Neural progenitor cell (in vitro differentiated cells): ENCODE measurements at regions not wholly inside any gene's neighbourhood (a gene's known extent, or its start where the extent isn't known, plus 50 kb on each side); places are given as distances from the start of the nearest gene placed in this dataset.

Experiments
- DNase-seq: peaks from one replicate; pipeline ENCODE4 v3.0.0-alpha.2; 2016; ENCODE audit warnings: low spot score
- H2AFZ ChIP-seq: fragments of 200-600 bp; sonication (generic); replicated peaks from 2 replicates; pipeline ENCODE4 v1.6.1; 2016; ENCODE audit warnings: antibody characterized with exemption
- H3F3A ChIP-seq: fragments of 200-600 bp; sonication (generic); 2 replicates; pipeline ENCODE4 v1.6.1; 2016; ENCODE audit warnings: antibody characterized with exemption, low read depth
- H3K27ac ChIP-seq: fragments of 200-600 bp; sonication (generic); 2 replicates; pipeline ENCODE4 v1.5.1; 2016; ENCODE audit warnings: mild to moderate bottlenecking
- H3K27me3 ChIP-seq: fragments of 200-600 bp; sonication (generic); 2 replicates; pipeline ENCODE4 v1.6.1; 2016; ENCODE audit warnings: mild to moderate bottlenecking, moderate library complexity
- H3K36me3 ChIP-seq: fragments of 200-600 bp; sonication (generic); 2 replicates; pipeline ENCODE4 v1.5.1; 2016
- H3K4me1 ChIP-seq: fragments of 200-600 bp; sonication (generic); 2 replicates; pipeline ENCODE4 v1.6.1; 2016; ENCODE audit warnings: mixed run types
- H3K4me2 ChIP-seq: fragments of 200-600 bp; sonication (generic); 2 replicates; pipeline ENCODE4 v1.6.1; 2016
- H3K4me3 ChIP-seq: fragments of 200-600 bp; sonication (generic); 2 replicates; pipeline ENCODE4 v1.5.1; 2016
- H3K79me2 ChIP-seq: fragments of 200-600 bp; sonication (generic); 2 replicates; pipeline ENCODE4 v1.6.1; 2016; ENCODE audit warnings: low read depth
- H3K9ac ChIP-seq: fragments of 200-600 bp; sonication (generic); 2 replicates; pipeline ENCODE4 v1.6.1; 2016
- H3K9me3 ChIP-seq: fragments of 200-600 bp; sonication (generic); 2 replicates; pipeline ENCODE4 v1.5.1; 2016; ENCODE audit warnings: low read depth
- H4K20me1 ChIP-seq: fragments of 200-600 bp; sonication (generic); 2 replicates; pipeline ENCODE4 v1.6.1; 2016; ENCODE audit warnings: low read depth
- H3K27ac Mint-ChIP-seq: 3 replicates; pipeline ENCODE4 v1.8.0; 2021; ENCODE audit warnings: mixed read lengths
- H3K27me3 Mint-ChIP-seq: 2 replicates; pipeline ENCODE4 v1.8.0; 2022; ENCODE audit warnings: low read depth, mild to moderate bottlenecking, inconsistent platforms, moderate library complexity, mixed read lengths; ENCODE audit not compliant: insufficient read depth
- H3K36me3 Mint-ChIP-seq: 3 replicates; pipeline ENCODE4 v1.8.0; 2021; ENCODE audit warnings: mixed read lengths
- H3K4me1 Mint-ChIP-seq: 3 replicates; pipeline ENCODE4 v1.8.0; 2021; ENCODE audit warnings: mixed read lengths
- H3K4me3 Mint-ChIP-seq: 3 replicates; pipeline ENCODE4 v1.8.0; 2021; ENCODE audit warnings: mild to moderate bottlenecking, moderate library complexity, mixed read lengths
- H3K9me3 Mint-ChIP-seq: 3 replicates; pipeline ENCODE4 v1.8.0; 2020; ENCODE audit warnings: mixed read lengths
- CTCF ChIP-seq: fragments of 200-600 bp; sonication (generic); IDR thresholded peaks from 2 replicates; pipeline ENCODE4 v1.5.1; 2017; ENCODE audit warnings: antibody characterized with exemption, mild to moderate bottlenecking
- EZH2 ChIP-seq: fragments of 200-600 bp; sonication (generic); IDR thresholded peaks from 2 replicates; pipeline ENCODE4 v1.6.1; 2017; ENCODE audit warnings: antibody characterized with exemption, mild to moderate bottlenecking, moderate library complexity
- EZH2phosphoT487 ChIP-seq: fragments of 200-600 bp; sonication (generic); IDR thresholded peaks from 2 replicates; pipeline ENCODE4 v1.6.1; 2017; ENCODE audit warnings: antibody characterized with exemption

DNA sequence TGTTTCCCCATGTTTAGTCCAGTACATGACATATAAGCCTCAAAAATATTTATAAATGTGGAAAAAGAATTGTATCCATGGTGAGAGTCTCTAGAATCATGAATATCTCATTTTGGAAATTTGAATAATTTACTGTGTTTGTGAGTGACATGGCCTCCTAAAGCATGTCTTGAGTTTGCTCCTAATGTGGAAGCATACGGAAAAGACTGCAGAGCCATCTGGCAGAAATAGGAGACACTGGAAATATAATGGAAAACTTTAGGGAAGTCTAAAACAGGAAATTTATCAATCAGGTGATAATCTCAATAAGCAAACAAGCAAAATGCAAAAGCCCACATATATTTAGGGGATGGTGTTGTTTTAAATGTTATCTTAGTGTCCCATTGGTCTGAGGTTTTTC is 465.0 kb downstream of the TDRD3 start:
- Mint-ChIP-seq H3K9me3 (peaks cover 11% of the 10 kb centered on the region), H3K27me3 (no peaks in the 10 kb centered on the region), H3K4me3 (no peak overlapping the region), H3K36me3 (no peaks in the 10 kb centered on the region), H3K4me1 (no peaks in the 10 kb centered on the region), H3K27ac (no peak overlapping the region)
- Histone ChIP-seq H3K4me2 (no peak overlapping the region), H2AFZ (no peak overlapping the region), H3K4me3 (no peak overlapping the region), H3K27me3 (no peaks in the 10 kb centered on the region), H3K4me1 (no peaks in the 10 kb centered on the region), H3K9ac (no peak overlapping the region), H4K20me1 (no peaks in the 10 kb centered on the region), H3K79me2 (no peaks in the 10 kb centered on the region), H3K9me3 (no peaks in the 10 kb centered on the region), H3F3A (no peaks in the 10 kb centered on the region), H3K27ac (no peak overlapping the region), H3K36me3 (no peaks in the 10 kb centered on the region)
- no peak for DNase-seq
- TF ChIP-seq EZH2phosphoT487 (no peak), EZH2 (no peak), CTCF (no peak)

DNA sequence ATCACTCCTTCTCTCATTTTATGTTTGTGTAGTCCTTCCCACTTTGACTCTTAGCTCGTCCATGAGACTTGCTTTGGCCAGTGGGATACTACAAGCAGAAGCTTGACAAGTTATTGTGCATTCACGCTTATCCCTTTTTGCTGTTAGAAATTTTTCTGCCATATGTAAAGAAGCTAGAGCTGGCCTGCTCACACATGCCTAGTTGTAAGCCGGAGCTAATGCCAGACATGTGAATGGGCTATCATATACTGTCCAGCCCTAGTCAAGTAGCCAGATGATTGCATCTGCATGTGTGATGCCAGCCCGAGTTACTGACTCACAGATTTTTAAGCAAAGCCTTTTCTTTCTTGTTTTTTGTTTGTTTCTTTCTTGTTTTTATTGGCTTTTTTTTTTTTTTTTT is 460.7 kb downstream of the TDRD3 start:
- H3K79me2 ChIP-seq = no peaks in the 10 kb centered on the region
- TF ChIP-seq CTCF (no peak), EZH2phosphoT487 (no peak), EZH2 (no peak)
- H3K27ac ChIP-seq = no peak overlapping the region
- no peaks in the 10 kb centered on the region for H3K9me3 ChIP-seq
- Mint-ChIP-seq H3K27me3 (no peaks in the 10 kb centered on the region), H3K36me3 (peaks cover 3% of the 10 kb centered on the region), H3K27ac (no peak overlapping the region), H3K9me3 (peaks cover 8% of the 10 kb centered on the region), H3K4me1 (no peaks in the 10 kb centered on the region), H3K4me3 (no peak overlapping the region)
- H3K9ac ChIP-seq = no peak overlapping the region
- DNase-seq = no peak
- no peak overlapping the region for H3K4me2 ChIP-seq
- no peaks in the 10 kb centered on the region for H3K4me1 ChIP-seq
- no peaks in the 10 kb centered on the region for H3F3A ChIP-seq
- no peak overlapping the region for H3K4me3 ChIP-seq
- H3K27me3 ChIP-seq = no peaks in the 10 kb centered on the region
- H2AFZ ChIP-seq = no peak overlapping the region
- H4K20me1 ChIP-seq = no peaks in the 10 kb centered on the region
- H3K36me3 ChIP-seq = no peaks in the 10 kb centered on the region

DNA sequence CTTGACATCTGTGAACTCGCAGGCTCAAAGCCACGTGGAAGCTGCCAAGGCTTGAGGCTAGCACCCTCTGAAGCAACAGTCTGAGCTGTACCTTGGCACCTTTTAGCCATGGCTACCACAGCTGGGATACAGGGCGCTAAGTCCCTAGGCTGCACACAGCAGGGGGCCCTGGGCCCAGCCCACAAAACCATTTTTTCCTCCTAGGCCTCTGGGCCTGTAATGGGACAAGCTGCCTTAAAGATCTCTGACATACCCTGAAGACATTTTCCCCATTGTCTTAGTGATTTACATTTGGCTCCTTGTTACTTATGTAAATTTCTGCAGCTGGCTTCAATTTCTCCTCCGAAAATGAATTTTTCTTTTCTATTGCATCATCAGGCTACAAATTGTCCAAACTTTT is 455.9 kb downstream of the TDRD3 start:
- Histone ChIP-seq H3K9ac (no peak overlapping the region), H3K27me3 (no peaks in the 10 kb centered on the region), H3K9me3 (no peaks in the 10 kb centered on the region), H2AFZ (no peak overlapping the region), H3K27ac (no peak overlapping the region), H3K36me3 (no peaks in the 10 kb centered on the region), H3K4me1 (no peaks in the 10 kb centered on the region), H4K20me1 (no peaks in the 10 kb centered on the region), H3K79me2 (no peaks in the 10 kb centered on the region), H3K4me2 (no peak overlapping the region), H3F3A (no peaks in the 10 kb centered on the region), H3K4me3 (no peak overlapping the region)
- H3K27me3 Mint-ChIP-seq = no peaks in the 10 kb centered on the region
- no peak overlapping the region for H3K27ac Mint-ChIP-seq
- peaks cover 16% of the 10 kb centered on the region for H3K9me3 Mint-ChIP-seq
- no peak overlapping the region for H3K4me3 Mint-ChIP-seq
- peaks cover 3% of the 10 kb centered on the region for H3K36me3 Mint-ChIP-seq
- no peak for TF ChIP-seq EZH2
- TF ChIP-seq CTCF = no peak
- TF ChIP-seq EZH2phosphoT487 = no peak
- H3K4me1 Mint-ChIP-seq = no peaks in the 10 kb centered on the region
- DNase-seq = no peak

GRCh38 chr13:60851378-60851777 is 454.4 kb downstream of the TDRD3 start:
- Histone ChIP-seq H3K9me3 (no peaks in the 10 kb centered on the region), H3F3A (no peaks in the 10 kb centered on the region), H2AFZ (no peak overlapping the region), H3K36me3 (no peaks in the 10 kb centered on the region), H3K27me3 (no peaks in the 10 kb centered on the region), H3K27ac (no peak overlapping the region), H3K4me3 (no peak overlapping the region), H4K20me1 (no peaks in the 10 kb centered on the region), H3K4me2 (no peak overlapping the region), H3K9ac (no peak overlapping the region), H3K4me1 (no peaks in the 10 kb centered on the region), H3K79me2 (no peaks in the 10 kb centered on the region)
- Mint-ChIP-seq H3K9me3 (peaks cover 18% of the 10 kb centered on the region), H3K36me3 (peaks cover 3% of the 10 kb centered on the region), H3K4me1 (no peaks in the 10 kb centered on the region), H3K4me3 (no peak overlapping the region), H3K27ac (no peak overlapping the region), H3K27me3 (no peaks in the 10 kb centered on the region)
- TF ChIP-seq EZH2phosphoT487 (no peak), EZH2 (no peak), CTCF (no peak)
- no peak for DNase-seq
